CD4-positive, CD25-positive, alpha-beta regulatory T cell (primary cell): ENCODE measurements at regions not wholly inside any gene's neighbourhood (a gene's known extent, or its start where the extent isn't known, plus 50 kb on each side); places are given as distances from the start of the nearest gene placed in this dataset.

Source experiments
- ATAC-seq, 2 donors: fragments of 150-1000 bp; cut with Tn5 transposase; one replicate each; pipeline ENCODE4 v1.10.0; 2021; ENCODE audit warnings: low read depth in 2 of 2, moderate number of reproducible peaks in 2 of 2, moderate library complexity in 1 of 2
- DNase-seq, 3 donors: peaks; one replicate each; pipeline versions ENCODE4 v3.0.0 to v3.0.0-alpha.2; 2012 to 2022; ENCODE audit warnings: mixed read lengths in 1 of 3
- H3K27ac ChIP-seq: one replicate; pipeline ENCODE4 v1.7.0; 2013; ENCODE audit warnings: mild to moderate bottlenecking, low read length; ENCODE audit not compliant: insufficient read depth, poor library complexity, severe bottlenecking
- H3K27me3 ChIP-seq: one replicate; pipeline ENCODE4 v1.7.0; 2013; ENCODE audit warnings: low read length; ENCODE audit not compliant: control insufficient read depth, insufficient read depth
- H3K36me3 ChIP-seq: one replicate; pipeline ENCODE4 v1.7.0; 2013; ENCODE audit warnings: mild to moderate bottlenecking, low read length, moderate library complexity; ENCODE audit not compliant: control insufficient read depth, insufficient read depth
- H3K4me1 ChIP-seq: 2 replicates; pipeline ENCODE4 v1.7.0; 2013; ENCODE audit warnings: mild to moderate bottlenecking, low read length; ENCODE audit not compliant: insufficient read depth, control insufficient read depth, poor library complexity, severe bottlenecking
- H3K4me3 ChIP-seq: one replicate; pipeline ENCODE4 v1.7.0; 2013; ENCODE audit warnings: low read depth, mild to moderate bottlenecking, low read length, moderate library complexity
- H3K9me3 ChIP-seq, 2 experiments: 1 replicate in 1 of 2; 2 replicates in 1 of 2; pipeline ENCODE4 v1.7.0; 2013; ENCODE audit warnings: low read length in 2 of 2, mild to moderate bottlenecking in 1 of 2, moderate library complexity in 1 of 2; ENCODE audit not compliant: control insufficient read depth in 2 of 2
- H3K27ac Mint-ChIP-seq, 3 donors: one replicate each; pipeline ENCODE4 v1.8.0; 2020 to 2022; ENCODE audit warnings: mild to moderate bottlenecking in 3 of 3, mixed read lengths in 3 of 3, moderate library complexity in 2 of 3
- H3K27me3 Mint-ChIP-seq: one replicate; pipeline ENCODE4 v1.8.0; 2022; ENCODE audit warnings: mild to moderate bottlenecking, mixed read lengths
- H3K36me3 Mint-ChIP-seq: one replicate; pipeline ENCODE4 v1.8.0; 2020; ENCODE audit warnings: mixed read lengths
- H3K4me1 Mint-ChIP-seq, 4 donors: one replicate each; pipeline ENCODE4 v1.8.0; 2020 to 2022; ENCODE audit warnings: mixed read lengths in 4 of 4, mild to moderate bottlenecking in 1 of 4
- H3K4me3 Mint-ChIP-seq, 4 donors: one replicate each; pipeline ENCODE4 v1.8.0; 2020 to 2022; ENCODE audit warnings: mild to moderate bottlenecking in 4 of 4, mixed read lengths in 4 of 4, moderate library complexity in 3 of 4
- H3K9me3 Mint-ChIP-seq, 7 donors: one replicate each; pipeline ENCODE4 v1.8.0; 2020 to 2022; ENCODE audit warnings: mixed read lengths in 7 of 7, mild to moderate bottlenecking in 3 of 7, moderate library complexity in 2 of 7

- H3K4me1 ChIP-seq: no peaks in the 10 kb centered on the region
- DNase-seq: no peak
- Mint-ChIP-seq H3K27me3 (no peaks in the 10 kb centered on the region), H3K9me3 (peaks cover 0 to 18% (median 2%) of the 10 kb centered on the region in 7 donors), H3K4me1 (no peaks in the 10 kb centered on the region), H3K4me3 (no peak overlapping the region), H3K36me3 (no peaks in the 10 kb centered on the region), H3K27ac (no peak overlapping the region)
- H3K36me3 ChIP-seq: no peaks in the 10 kb centered on the region
- no peaks in the 10 kb centered on the region for H3K9me3 ChIP-seq
- no peak overlapping the region for H3K27ac ChIP-seq
- H3K4me3 ChIP-seq: no peak overlapping the region
- H3K27me3 ChIP-seq: no peaks in the 10 kb centered on the region
- ATAC-seq: no peak
These were observed 566.5 kb upstream of the MARCKS start for GRCh38 chr6:113290684-113291083.

GRCh38 chr6:113291751-113292445, 565.2 kb upstream of the MARCKS start:
- Mint-ChIP-seq H3K9me3 (peaks cover 0 to 10% (median under 1%) of the 10 kb centered on the region in 7 donors), H3K27ac (no peak overlapping the region)
- no peak for DNase-seq

GRCh38 chr6:113292646-113293422, 564.3 kb upstream of the MARCKS start:
- Mint-ChIP-seq H3K27me3 (no peaks in the 10 kb centered on the region), H3K27ac (no peak overlapping the region), H3K36me3 (no peaks in the 10 kb centered on the region), H3K4me1 (no peaks in the 10 kb centered on the region), H3K4me3 (no peak overlapping the region), H3K9me3 (peaks cover 0 to 6% (median 0%) of the 10 kb centered on the region in 7 donors)
- no peaks in the 10 kb centered on the region for H3K9me3 ChIP-seq
- H3K27ac ChIP-seq: no peak overlapping the region
- H3K4me3 ChIP-seq: no peak overlapping the region
- ATAC-seq (no peak), DNase-seq (no peak)
- no peaks in the 10 kb centered on the region for H3K4me1 ChIP-seq
- no peaks in the 10 kb centered on the region for H3K36me3 ChIP-seq
- no peaks in the 10 kb centered on the region for H3K27me3 ChIP-seq

More at GRCh38 chr6:113291751-113292445, 565.2 kb upstream of the MARCKS start:
- Mint-ChIP-seq H3K4me1 (no peaks in the 10 kb centered on the region), H3K27me3 (no peaks in the 10 kb centered on the region), H3K4me3 (no peak overlapping the region), H3K36me3 (no peaks in the 10 kb centered on the region)
- Histone ChIP-seq H3K36me3 (no peaks in the 10 kb centered on the region), H3K27me3 (no peaks in the 10 kb centered on the region), H3K27ac (no peak overlapping the region), H3K4me1 (no peaks in the 10 kb centered on the region), H3K4me3 (no peak overlapping the region), H3K9me3 (no peaks in the 10 kb centered on the region)
- ATAC-seq: no peak

- Mint-ChIP-seq H3K36me3 (no peaks in the 10 kb centered on the region), H3K9me3 (peaks cover 0 to 6% (median 0%) of the 10 kb centered on the region in 7 donors), H3K27ac (no peak overlapping the region), H3K4me1 (no peaks in the 10 kb centered on the region), H3K27me3 (no peaks in the 10 kb centered on the region), H3K4me3 (no peak overlapping the region)
- H3K4me1 ChIP-seq: no peaks in the 10 kb centered on the region
- H3K27ac ChIP-seq: no peak overlapping the region
- H3K36me3 ChIP-seq: no peaks in the 10 kb centered on the region
- no peak for ATAC-seq
- H3K9me3 ChIP-seq: no peaks in the 10 kb centered on the region
- no peak overlapping the region for H3K4me3 ChIP-seq
- no peaks in the 10 kb centered on the region for H3K27me3 ChIP-seq
- no peak for DNase-seq
These were observed 563.8 kb upstream of the MARCKS start for GRCh38 chr6:113293423-113293740.

DNA sequence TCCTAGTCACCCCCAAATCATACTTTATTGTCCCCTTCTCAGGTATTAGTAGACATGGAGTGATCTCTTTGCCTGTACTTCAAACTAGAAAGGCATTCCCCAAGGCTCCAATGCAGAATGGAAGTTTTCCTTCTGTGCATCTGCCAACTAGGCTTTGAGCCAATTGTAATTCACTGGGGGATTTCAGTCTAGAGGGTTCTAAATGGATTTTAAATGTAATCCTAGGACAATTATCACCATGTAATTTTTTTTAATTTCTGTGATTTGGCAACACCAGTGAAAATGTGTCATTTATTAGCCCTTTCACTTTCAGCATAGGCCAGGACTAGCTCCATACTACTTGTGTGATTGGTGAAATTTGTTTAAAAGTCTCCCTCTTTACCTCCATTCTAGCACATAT, 557.6 kb upstream of the MARCKS start:
- Mint-ChIP-seq H3K4me1 (no peaks in the 10 kb centered on the region), H3K27me3 (no peaks in the 10 kb centered on the region), H3K27ac (no peak overlapping the region), H3K4me3 (no peak overlapping the region), H3K36me3 (no peaks in the 10 kb centered on the region), H3K9me3 (peaks cover 0 to 4% (median 0%) of the 10 kb centered on the region in 7 donors)
- Histone ChIP-seq H3K27me3 (no peaks in the 10 kb centered on the region), H3K9me3 (no peaks in the 10 kb centered on the region), H3K27ac (no peak overlapping the region), H3K4me3 (no peak overlapping the region), H3K36me3 (no peaks in the 10 kb centered on the region), H3K4me1 (no peaks in the 10 kb centered on the region)
- no peak for DNase-seq
- ATAC-seq: no peak

DNA sequence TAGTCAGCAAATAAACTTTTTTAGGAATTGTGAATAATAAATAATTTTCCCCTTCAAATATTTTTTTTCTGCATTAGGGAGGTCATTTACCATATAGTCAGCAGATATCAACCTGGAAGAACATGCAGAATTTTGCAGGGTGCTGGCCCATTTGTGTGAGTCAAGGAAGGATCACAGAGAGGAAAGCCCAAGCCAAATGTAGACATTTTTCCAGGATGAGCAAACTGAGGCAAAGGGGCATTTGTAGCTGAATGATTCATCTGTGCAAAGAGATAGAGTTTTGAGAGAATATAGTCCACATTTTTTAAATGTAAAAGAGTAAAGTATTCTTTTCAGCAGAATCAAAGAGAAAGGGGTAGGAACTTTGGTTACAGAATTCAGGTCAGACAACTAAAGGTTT, 555.5 kb upstream of the MARCKS start:
- H3K36me3 Mint-ChIP-seq: no peaks in the 10 kb centered on the region

GRCh38 chr6:113304116-113304515, 553.0 kb upstream of the MARCKS start:
- Mint-ChIP-seq H3K4me3 (no peak overlapping the region), H3K27ac (no peak overlapping the region), H3K36me3 (no peaks in the 10 kb centered on the region), H3K4me1 (no peaks in the 10 kb centered on the region), H3K9me3 (peaks cover 0 to 4% (median 0%) of the 10 kb centered on the region in 7 donors), H3K27me3 (no peaks in the 10 kb centered on the region)
- no peaks in the 10 kb centered on the region for H3K4me1 ChIP-seq
- ATAC-seq (no peak), DNase-seq (no peak)
- no peak overlapping the region for H3K4me3 ChIP-seq
- H3K9me3 ChIP-seq: no peaks in the 10 kb centered on the region
- H3K27ac ChIP-seq: no peak overlapping the region
- H3K36me3 ChIP-seq: no peaks in the 10 kb centered on the region
- H3K27me3 ChIP-seq: no peaks in the 10 kb centered on the region

More for the DNA sequence above, 555.5 kb upstream of the MARCKS start:
- no peak overlapping the region for H3K27ac ChIP-seq
- DNase-seq (no peak), ATAC-seq (no peak)
- H3K36me3 ChIP-seq: no peaks in the 10 kb centered on the region
- no peaks in the 10 kb centered on the region for H3K27me3 Mint-ChIP-seq
- H3K27me3 ChIP-seq: no peaks in the 10 kb centered on the region
- no peaks in the 10 kb centered on the region for H3K9me3 ChIP-seq
- peaks cover 0 to 4% (median 0%) of the 10 kb centered on the region in 7 donors for H3K9me3 Mint-ChIP-seq
- no peak overlapping the region for H3K4me3 Mint-ChIP-seq
- H3K4me1 Mint-ChIP-seq: no peaks in the 10 kb centered on the region
- no peak overlapping the region for H3K27ac Mint-ChIP-seq
- no peaks in the 10 kb centered on the region for H3K4me1 ChIP-seq
- no peak overlapping the region for H3K4me3 ChIP-seq
